Brain microvascular endothelial cell (primary cell): ENCODE measurements at regions not wholly inside any gene's neighbourhood (a gene's known extent, or its start where the extent isn't known, plus 50 kb on each side); places are given as distances from the start of the nearest gene placed in this dataset.

Experiments
- DNase-seq: peaks from one replicate; pipeline ENCODE4 v3.0.0-alpha.2; 2020
- H3K27ac ChIP-seq: fragments of 250-450 bp; sonication (Bioruptor Pico); 2 replicates; pipeline ENCODE4 v1.5.1; 2020; ENCODE audit warnings: mild to moderate bottlenecking, moderate library complexity
- H3K27me3 ChIP-seq: fragments of 250-450 bp; sonication (Bioruptor Pico); replicated peaks from 2 replicates; pipeline ENCODE4 v1.5.1; 2020; ENCODE audit warnings: mild to moderate bottlenecking
- H3K36me3 ChIP-seq: fragments of 250-450 bp; sonication (Bioruptor Pico); replicated peaks from 2 replicates; pipeline ENCODE4 v1.5.1; 2020; ENCODE audit warnings: mild to moderate bottlenecking
- H3K4me3 ChIP-seq: 2 replicates; pipeline ENCODE4 v1.5.1; 2011; ENCODE audit warnings: low read depth, mild to moderate bottlenecking, control low read depth, low read length, moderate library complexity
- CTCF ChIP-seq: IDR thresholded peaks from 2 replicates; pipeline ENCODE4 v1.5.1; 2011; ENCODE audit warnings: low read depth, mild to moderate bottlenecking, moderate library complexity, low read length, control low read depth, inconsistent platforms; ENCODE audit errors: missing control alignments
- in situ Hi-C: cut with HindIII; loops from 2 replicates; pipeline ENCODE4 v1.10.0; 2017; ENCODE audit warnings: low sequenced_read_pairs, low pct_ligation_motif_present

GRCh38 chr2:21658269-21658668 is 534.5 kb downstream of the TDRD15 start:
- Histone ChIP-seq H3K4me3 (no peak overlapping the region), H3K36me3 (no peaks in the 10 kb centered on the region), H3K27ac (no peak overlapping the region), H3K27me3 (no peaks in the 10 kb centered on the region)
- DNase-seq = no peak
- in situ Hi-C loops = no loop called here
- no peak for TF ChIP-seq CTCF

DNA sequence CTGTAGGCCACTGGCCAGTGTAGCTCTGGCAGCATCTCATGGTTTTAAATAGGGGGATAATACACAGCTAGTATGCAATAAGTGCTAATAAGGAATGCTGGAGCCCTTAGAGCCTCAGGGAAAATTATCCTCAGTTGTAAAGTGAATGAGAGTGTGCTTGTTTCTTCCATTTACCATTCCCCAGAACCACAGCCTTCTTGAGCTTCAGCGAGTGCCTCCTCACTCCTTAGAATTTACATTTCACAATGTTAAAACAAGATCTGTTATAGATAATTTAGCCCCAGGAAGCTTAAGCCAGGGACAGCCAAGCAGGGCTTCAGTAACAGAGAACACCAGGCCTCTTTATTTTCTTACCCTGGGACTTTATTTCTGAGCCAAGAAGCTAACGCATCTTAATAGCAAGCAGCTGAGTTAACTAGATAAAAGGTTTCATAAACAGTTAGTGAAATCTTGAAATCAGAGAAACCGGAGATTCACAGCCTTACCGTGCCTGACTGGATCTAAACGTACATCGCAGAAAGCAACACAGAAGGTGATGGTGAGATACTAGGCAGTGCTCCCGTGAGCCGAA is 535.2 kb downstream of the TDRD15 start:
- in situ Hi-C loops = no loop called here
- H3K4me3 ChIP-seq = no peak overlapping the region
- DNase-seq = no peak
- TF ChIP-seq CTCF = no peak
- no peak overlapping the region for H3K27ac ChIP-seq
- H3K27me3 ChIP-seq = no peaks in the 10 kb centered on the region
- no peaks in the 10 kb centered on the region for H3K36me3 ChIP-seq

DNA sequence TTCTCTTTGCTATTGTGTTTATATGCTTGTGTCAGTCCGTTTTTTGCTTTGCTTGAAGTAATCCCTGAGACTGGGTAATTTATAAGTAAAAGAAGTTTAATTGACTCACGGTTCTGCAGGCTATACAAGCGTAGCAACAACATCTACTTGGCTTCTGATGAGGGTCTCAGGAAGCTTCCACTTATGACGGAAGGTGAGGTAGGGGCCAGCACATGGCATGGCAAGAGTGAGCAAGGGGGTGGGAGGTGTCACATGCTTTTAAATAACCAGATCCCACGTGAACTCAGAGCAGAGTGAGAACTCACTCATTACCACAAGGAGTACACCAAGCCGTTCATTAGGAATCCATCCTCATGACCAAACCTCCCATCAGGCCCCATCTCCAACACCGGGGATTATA is 540.3 kb downstream of the TDRD15 start:
- H3K36me3 ChIP-seq = no peaks in the 10 kb centered on the region
- H3K27me3 ChIP-seq = no peaks in the 10 kb centered on the region
- no peak overlapping the region for H3K4me3 ChIP-seq
- no peak for DNase-seq
- no peak overlapping the region for H3K27ac ChIP-seq
- in situ Hi-C loops = no loop called here
- TF ChIP-seq CTCF = no peak

GRCh38 chr2:21667638-21668037 is 543.9 kb downstream of the TDRD15 start:
- Histone ChIP-seq H3K27ac (no peak overlapping the region), H3K4me3 (no peak overlapping the region), H3K27me3 (no peaks in the 10 kb centered on the region), H3K36me3 (no peaks in the 10 kb centered on the region)
- in situ Hi-C loops = no loop called here
- DNase-seq = no peak
- TF ChIP-seq CTCF = no peak

- TF ChIP-seq CTCF = no peak
- H3K4me3 ChIP-seq = no peak overlapping the region
- in situ Hi-C loops = no loop called here
- DNase-seq = no peak
- no peaks in the 10 kb centered on the region for H3K27me3 ChIP-seq
- no peaks in the 10 kb centered on the region for H3K36me3 ChIP-seq
- no peak overlapping the region for H3K27ac ChIP-seq
Observed at GRCh38 chr2:21668078-21668710, 544.4 kb downstream of the TDRD15 start.

DNA sequence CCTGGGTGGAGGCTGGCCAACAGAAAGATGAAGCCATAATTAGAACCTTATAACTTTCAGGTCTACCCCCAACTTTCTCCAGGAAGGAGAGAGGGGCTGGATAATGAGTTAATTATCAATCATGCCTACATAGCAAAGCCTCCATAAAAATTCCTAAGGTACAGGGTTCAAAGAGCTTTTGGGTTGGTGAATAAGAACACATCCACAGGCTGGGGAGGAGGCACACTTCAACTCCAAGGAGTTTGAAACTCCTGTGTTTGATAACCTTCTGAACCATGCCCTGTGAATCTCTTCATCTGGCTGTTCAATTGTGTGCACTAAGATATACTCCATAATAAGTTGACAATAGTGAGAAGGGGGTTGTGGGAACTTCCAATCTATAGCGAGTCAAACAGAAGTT is 552.3 kb downstream of the TDRD15 start:
- in situ Hi-C loops = no loop called here
- no peaks in the 10 kb centered on the region for H3K27me3 ChIP-seq
- TF ChIP-seq CTCF = no peak
- no peaks in the 10 kb centered on the region for H3K36me3 ChIP-seq
- DNase-seq = no peak
- no peak overlapping the region for H3K27ac ChIP-seq
- H3K4me3 ChIP-seq = no peak overlapping the region
